BLaER1 (cell line): ENCODE measurements at regions not wholly inside any gene's neighbourhood (a gene's known extent, or its start where the extent isn't known, plus 50 kb on each side); places are given as distances from the start of the nearest gene placed in this dataset.
A peak's percentile ranks its signal among the peaks of the same experiment; 100 is the strongest.

ENCODE experiments used
- H3K27ac ChIP-seq: shearing (Covaris generic); formaldehyde crosslinking; 2 replicates; pipeline ENCODE4 v1.8.1; 2022
- H3K27me3 ChIP-seq: shearing (Covaris generic); formaldehyde crosslinking; 2 replicates; pipeline ENCODE4 v1.8.1; 2022
- H3K36me3 ChIP-seq: shearing (Covaris generic); formaldehyde crosslinking; 2 replicates; pipeline ENCODE4 v1.8.1; 2022
- H3K4me1 ChIP-seq: shearing (Covaris generic); formaldehyde crosslinking; 2 replicates; pipeline ENCODE4 v1.8.1; 2022
- H3K4me2 ChIP-seq: shearing (Covaris generic); formaldehyde crosslinking; 2 replicates; pipeline ENCODE4 v1.8.1; 2022
- H3K4me3 ChIP-seq: shearing (Covaris generic); formaldehyde crosslinking; 2 replicates; pipeline ENCODE4 v1.8.1; 2022
- H3K9ac ChIP-seq: shearing (Covaris generic); formaldehyde crosslinking; 2 replicates; pipeline ENCODE4 v1.8.1; 2022
- H3K9me3 ChIP-seq: shearing (Covaris generic); formaldehyde crosslinking; 2 replicates; pipeline ENCODE4 v1.8.1; 2022
- H4K20me1 ChIP-seq: shearing (Covaris generic); formaldehyde crosslinking; 2 replicates; pipeline ENCODE4 v1.8.1; 2022
- Cebpa-rat ChIP-seq: shearing (Covaris generic); IDR thresholded peaks from 2 replicates; pipeline ENCODE4 v1.8.1; 2022

- Histone ChIP-seq H4K20me1 (no peaks in the 10 kb centered on the region), H3K4me3 (no peak overlapping the region), H3K9ac (no peak overlapping the region), H3K4me2 (no peak overlapping the region), H3K27me3 (no peaks in the 10 kb centered on the region), H3K9me3 (peaks cover 58% of the 10 kb centered on the region), H3K4me1 (peaks cover 11% of the 10 kb centered on the region; the same call in 1 of the 2 replicates), H3K27ac (no peak overlapping the region), H3K36me3 (peaks cover 17% of the 10 kb centered on the region)
- TF ChIP-seq Cebpa-rat, result no peak
Observed at GRCh38 chr3:177743173-177743890, 546.0 kb upstream of the TBL1XR1 start.

- no peak overlapping the region for H3K4me3 ChIP-seq
- H3K4me2 ChIP-seq, result no peak overlapping the region
- no peak overlapping the region for H3K27ac ChIP-seq
- no peaks in the 10 kb centered on the region for H4K20me1 ChIP-seq
- H3K9me3 ChIP-seq, result peaks cover 53% of the 10 kb centered on the region
- TF ChIP-seq Cebpa-rat, result no peak
- H3K9ac ChIP-seq, result no peak overlapping the region
- no peaks in the 10 kb centered on the region for H3K27me3 ChIP-seq
- H3K36me3 ChIP-seq, result peaks cover 13% of the 10 kb centered on the region
- H3K4me1 ChIP-seq, result peaks cover 11% of the 10 kb centered on the region; the same call in 1 of the 2 replicates
Observed at GRCh38 chr3:177744873-177745606, 547.8 kb upstream of the TBL1XR1 start.

- H3K4me2 ChIP-seq, result no peak overlapping the region
- H3K4me3 ChIP-seq, result no peak overlapping the region
- H3K9me3 ChIP-seq, result peaks cover 53% of the 10 kb centered on the region
- TF ChIP-seq Cebpa-rat, result no peak
- no peaks in the 10 kb centered on the region for H3K27me3 ChIP-seq
- H4K20me1 ChIP-seq, result no peaks in the 10 kb centered on the region
- H3K36me3 ChIP-seq, result peaks cover 13% of the 10 kb centered on the region
- H3K9ac ChIP-seq, result no peak overlapping the region
- peaks cover 11% of the 10 kb centered on the region; the same call in 1 of the 2 replicates for H3K4me1 ChIP-seq
- H3K27ac ChIP-seq, result no peak overlapping the region
Observed at GRCh38 chr3:177745607-177746005, 548.3 kb upstream of the TBL1XR1 start.

- no peak overlapping the region for H3K9ac ChIP-seq
- no peak overlapping the region for H3K27ac ChIP-seq
- no peak overlapping the region for H3K4me2 ChIP-seq
- no peaks in the 10 kb centered on the region for H3K27me3 ChIP-seq
- peaks cover 12% of the 10 kb centered on the region for H3K4me1 ChIP-seq
- H3K9me3 ChIP-seq, result peaks cover 51% of the 10 kb centered on the region
- no peaks in the 10 kb centered on the region for H4K20me1 ChIP-seq
- no peak overlapping the region for H3K4me3 ChIP-seq
- TF ChIP-seq Cebpa-rat, result no peak
- peaks cover 15% of the 10 kb centered on the region for H3K36me3 ChIP-seq
Observed at GRCh38 chr3:177746337-177746933, 549.2 kb upstream of the TBL1XR1 start.

GRCh38 chr3:177749836-177750235, 552.6 kb upstream of the TBL1XR1 start:
- no peak for TF ChIP-seq Cebpa-rat
- Histone ChIP-seq H3K4me3 (no peak overlapping the region), H3K9me3 (peaks cover 38% of the 10 kb centered on the region), H3K9ac (no peak overlapping the region), H3K4me1 (peaks cover 23% of the 10 kb centered on the region), H3K27ac (no peak overlapping the region), H3K27me3 (no peaks in the 10 kb centered on the region), H3K4me2 (no peak overlapping the region), H4K20me1 (no peaks in the 10 kb centered on the region), H3K36me3 (peaks cover 22% of the 10 kb centered on the region; the same call in 1 of the 2 replicates)

GRCh38 chr3:177750436-177750835, 553.2 kb upstream of the TBL1XR1 start:
- Histone ChIP-seq H3K27me3 (no peaks in the 10 kb centered on the region), H4K20me1 (no peaks in the 10 kb centered on the region), H3K36me3 (peaks cover 28% of the 10 kb centered on the region; the same call in 1 of the 2 replicates), H3K9ac (no peak overlapping the region), H3K9me3 (peaks cover 33% of the 10 kb centered on the region), H3K4me2 (no peak overlapping the region), H3K4me3 (no peak overlapping the region), H3K27ac (no peak overlapping the region), H3K4me1 (peaks cover 23% of the 10 kb centered on the region)
- no peak for TF ChIP-seq Cebpa-rat

GRCh38 chr3:177751770-177752169, 554.5 kb upstream of the TBL1XR1 start:
- Histone ChIP-seq H3K4me3 (no peak overlapping the region), H3K4me2 (peak overlapping the region; percentile 16; the same call in 1 of the 2 replicates), H3K27me3 (no peaks in the 10 kb centered on the region), H3K9ac (no peak overlapping the region), H3K27ac (no peak overlapping the region), H3K36me3 (peaks cover 31% of the 10 kb centered on the region; the same call in 1 of the 2 replicates), H3K4me1 (peaks cover 23% of the 10 kb centered on the region), H4K20me1 (no peaks in the 10 kb centered on the region), H3K9me3 (peaks cover 38% of the 10 kb centered on the region)
- TF ChIP-seq Cebpa-rat, result no peak

- H3K4me3 ChIP-seq, result no peak overlapping the region
- peaks cover 44% of the 10 kb centered on the region for H3K9me3 ChIP-seq
- TF ChIP-seq Cebpa-rat, result no peak
- H3K9ac ChIP-seq, result no peak overlapping the region
- no peak overlapping the region for H3K4me2 ChIP-seq
- no peak overlapping the region for H3K27ac ChIP-seq
- no peaks in the 10 kb centered on the region for H4K20me1 ChIP-seq
- peaks cover 37% of the 10 kb centered on the region for H3K36me3 ChIP-seq
- peaks cover 23% of the 10 kb centered on the region for H3K4me1 ChIP-seq
- no peaks in the 10 kb centered on the region for H3K27me3 ChIP-seq
Observed at GRCh38 chr3:177752831-177753230, 555.5 kb upstream of the TBL1XR1 start.

GRCh38 chr3:177753451-177754155, 556.3 kb upstream of the TBL1XR1 start:
- Histone ChIP-seq H4K20me1 (no peaks in the 10 kb centered on the region), H3K4me3 (no peak overlapping the region), H3K9me3 (peaks cover 52% of the 10 kb centered on the region), H3K4me2 (peak overlapping the region; percentile 30), H3K27me3 (no peaks in the 10 kb centered on the region), H3K27ac (no peak overlapping the region; the same call in 1 of the 2 replicates), H3K4me1 (peaks cover 23% of the 10 kb centered on the region), H3K9ac (no peak overlapping the region), H3K36me3 (peaks cover 40% of the 10 kb centered on the region)
- TF ChIP-seq Cebpa-rat, result no peak
